HEK293T (cell line): ENCODE measurements at regions not wholly inside any gene's neighbourhood (a gene's known extent, or its start where the extent isn't known, plus 50 kb on each side); places are given as distances from the start of the nearest gene placed in this dataset.
"Not testable (repeated sequence)": the region's sequence is repeated elsewhere in the genome, so short reads cannot be mapped to it uniquely, and the experiment has no call there.

Experiments
- CTCF ChIA-PET: fragments of 350-600 bp; formaldehyde crosslinking; extraction: SDS; loops from one replicate; lab custom pipeline; 2021; ENCODE audit warnings: antibody characterized with exemption, inconsistent platforms; lab: Yijun Ruan, JAX
- POLR2A ChIA-PET: fragments of 350-600 bp; formaldehyde crosslinking; extraction: SDS; loops from one replicate; lab custom pipeline; 2020; ENCODE audit warnings: antibody characterized with exemption, inconsistent platforms; lab: Yijun Ruan, JAX
- DNase-seq: peaks from one replicate; pipeline ENCODE4 v3.0.0; 2012; ENCODE audit warnings: mixed read lengths; ENCODE audit errors: extremely low spot score
- ARNT ChIP-seq: fragments of 450-650 bp; IDR thresholded peaks from 2 replicates; pipeline ENCODE4 v1.6.1; 2017; ENCODE audit warnings: mild to moderate bottlenecking
- BHLHE40 ChIP-seq: fragments of 450-650 bp; IDR thresholded peaks from 2 replicates; pipeline ENCODE4 v1.6.1; 2016; ENCODE audit warnings: mild to moderate bottlenecking, moderate library complexity, borderline replicate concordance
- CTBP1 ChIP-seq: fragments of 450-650 bp; IDR thresholded peaks from 2 replicates; pipeline ENCODE4 v1.6.1; 2016; ENCODE audit warnings: borderline replicate concordance
- ELF4 ChIP-seq: fragments of 450-650 bp; IDR thresholded peaks from 2 replicates; pipeline ENCODE4 v1.6.1; 2017; ENCODE audit warnings: antibody characterized with exemption
- FOXA1 ChIP-seq: fragments of 450-650 bp; IDR thresholded peaks from 2 replicates; pipeline ENCODE4 v1.6.1; 2016; ENCODE audit warnings: mild to moderate bottlenecking
- FOXK2 ChIP-seq: fragments of 450-650 bp; IDR thresholded peaks from 2 replicates; pipeline ENCODE4 v1.6.1; 2016; ENCODE audit warnings: mild to moderate bottlenecking
- FOXM1 ChIP-seq: fragments of 450-650 bp; IDR thresholded peaks from 2 replicates; pipeline ENCODE4 v1.6.1; 2017; ENCODE audit warnings: mild to moderate bottlenecking, borderline replicate concordance
- HDGF ChIP-seq: fragments of 450-650 bp; IDR thresholded peaks from 2 replicates; pipeline ENCODE4 v1.6.1; 2017; ENCODE audit warnings: antibody characterized with exemption, borderline replicate concordance
- L3MBTL2 ChIP-seq: fragments of 450-650 bp; conservative IDR thresholded peaks from 2 replicates; pipeline ENCODE4 v1.6.1; 2016; ENCODE audit warnings: mild to moderate bottlenecking
- LEF1 ChIP-seq: fragments of 450-650 bp; IDR thresholded peaks from 2 replicates; pipeline ENCODE4 v1.6.1; 2017; ENCODE audit warnings: mild to moderate bottlenecking, borderline replicate concordance
- NFRKB ChIP-seq: fragments of 450-650 bp; IDR thresholded peaks from 2 replicates; pipeline ENCODE4 v1.6.1; 2016; ENCODE audit warnings: mild to moderate bottlenecking, moderate library complexity
- SP1 ChIP-seq: fragments of 450-650 bp; IDR thresholded peaks from 2 replicates; pipeline ENCODE4 v1.6.1; 2017
- SUZ12 ChIP-seq: fragments of 450-650 bp; IDR thresholded peaks from 2 replicates; pipeline ENCODE4 v1.6.1; 2016; ENCODE audit warnings: mild to moderate bottlenecking
- TARDBP ChIP-seq: fragments of 450-650 bp; IDR thresholded peaks from 2 replicates; pipeline ENCODE4 v1.6.1; 2016
- ZNF384 ChIP-seq: fragments of 450-650 bp; IDR thresholded peaks from 2 replicates; pipeline ENCODE4 v1.6.1; 2016
- TF ChIP-seq, protein P1 (sequence below): fragments of 450-650 bp; IDR thresholded peaks from 2 replicates; pipeline ENCODE4 v1.6.1; 2016

DNA sequence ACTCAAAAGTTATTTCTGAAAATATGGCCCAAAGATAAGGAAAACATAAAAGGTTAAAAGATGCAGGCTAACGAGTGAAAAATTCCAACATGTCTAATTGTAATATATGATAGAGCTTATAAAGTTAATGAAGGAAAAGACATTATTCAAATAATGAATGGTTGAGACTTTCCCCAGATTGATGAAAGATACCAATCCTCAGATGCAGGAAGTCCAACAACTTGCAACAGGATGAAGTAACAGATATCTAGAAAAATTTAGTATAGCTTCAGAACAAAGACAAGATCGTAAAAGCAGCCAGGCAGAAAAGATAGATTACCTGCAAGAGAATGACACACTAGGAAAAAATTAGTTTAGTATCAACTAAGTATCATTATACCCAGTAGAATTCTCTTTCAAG is 546.4 kb upstream of the PPP2R3A start:
- DNase-seq, result no peak
- ChIA-PET CTCF (no interaction called here), POLR2A (no interaction called here)
- TF ChIP-seq, protein P1, sequence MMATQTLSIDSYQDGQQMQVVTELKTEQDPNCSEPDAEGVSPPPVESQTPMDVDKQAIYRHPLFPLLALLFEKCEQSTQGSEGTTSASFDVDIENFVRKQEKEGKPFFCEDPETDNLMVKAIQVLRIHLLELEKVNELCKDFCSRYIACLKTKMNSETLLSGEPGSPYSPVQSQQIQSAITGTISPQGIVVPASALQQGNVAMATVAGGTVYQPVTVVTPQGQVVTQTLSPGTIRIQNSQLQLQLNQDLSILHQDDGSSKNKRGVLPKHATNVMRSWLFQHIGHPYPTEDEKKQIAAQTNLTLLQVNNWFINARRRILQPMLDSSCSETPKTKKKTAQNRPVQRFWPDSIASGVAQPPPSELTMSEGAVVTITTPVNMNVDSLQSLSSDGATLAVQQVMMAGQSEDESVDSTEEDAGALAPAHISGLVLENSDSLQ, result no peak
- TF ChIP-seq TARDBP, result no peak
- TF ChIP-seq ZNF384, result no peak
- TF ChIP-seq ARNT, result no peak

DNA sequence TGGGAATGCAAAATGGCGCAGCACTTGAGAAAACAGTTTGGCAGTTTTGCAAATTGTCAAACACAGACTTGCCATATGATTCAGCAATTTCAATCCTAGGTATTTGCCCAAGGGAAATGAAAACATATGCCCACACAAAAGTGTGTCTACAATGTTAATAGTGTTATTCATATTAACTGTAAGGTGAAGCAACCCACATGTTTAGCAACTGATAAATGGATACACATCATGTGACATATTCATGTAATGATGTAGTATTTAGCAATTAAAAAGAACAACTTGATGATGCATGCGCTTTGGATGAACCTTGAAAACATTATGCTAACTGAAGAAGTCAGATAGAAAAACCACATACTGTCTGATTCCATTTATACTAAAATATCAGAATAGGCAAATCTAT is 539.0 kb upstream of the PPP2R3A start:
- POLR2A ChIA-PET, result no interaction called here
- no peak for DNase-seq
- CTCF ChIA-PET, result no interaction called here
- no peak for TF ChIP-seq ZNF384
- TF ChIP-seq NFRKB, result no peak
- no peak for TF ChIP-seq LEF1
- TF ChIP-seq FOXM1, result no peak
- TF ChIP-seq SP1, result no peak
- TF ChIP-seq ARNT, result no peak
- no peak for TF ChIP-seq FOXA1
- no peak for TF ChIP-seq BHLHE40
- no peak for TF ChIP-seq L3MBTL2
- TF ChIP-seq HDGF, result no peak
- no peak for TF ChIP-seq TARDBP
- no peak for TF ChIP-seq CTBP1
- no peak for TF ChIP-seq FOXK2
- TF ChIP-seq, protein P1, result no peak
- TF ChIP-seq SUZ12, result no peak
- no peak for TF ChIP-seq ELF4

DNA sequence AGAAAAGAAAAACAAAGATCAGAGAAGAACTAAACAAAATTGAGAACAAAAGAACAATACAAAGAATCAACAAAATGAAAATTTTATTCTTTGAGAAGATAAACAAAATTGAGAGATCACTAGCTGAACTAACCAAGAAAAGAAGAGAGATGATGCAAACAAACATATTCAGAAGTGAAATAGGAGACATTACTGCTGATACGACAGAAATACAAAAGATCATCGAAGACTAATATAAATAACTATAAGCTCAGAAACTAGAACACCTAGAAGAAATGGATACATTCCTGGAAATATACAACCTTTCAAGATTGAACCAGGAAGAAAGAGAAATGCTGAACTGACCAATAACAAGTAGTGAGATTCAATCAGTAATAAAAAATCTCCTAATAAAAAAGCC is 533.1 kb upstream of the PPP2R3A start:
- DNase-seq, result no peak
- TF ChIP-seq FOXM1, result no peak
- no peak for TF ChIP-seq ARNT
- no peak for TF ChIP-seq HDGF
- POLR2A ChIA-PET, result no interaction called here
- CTCF ChIA-PET, result no interaction called here

DNA sequence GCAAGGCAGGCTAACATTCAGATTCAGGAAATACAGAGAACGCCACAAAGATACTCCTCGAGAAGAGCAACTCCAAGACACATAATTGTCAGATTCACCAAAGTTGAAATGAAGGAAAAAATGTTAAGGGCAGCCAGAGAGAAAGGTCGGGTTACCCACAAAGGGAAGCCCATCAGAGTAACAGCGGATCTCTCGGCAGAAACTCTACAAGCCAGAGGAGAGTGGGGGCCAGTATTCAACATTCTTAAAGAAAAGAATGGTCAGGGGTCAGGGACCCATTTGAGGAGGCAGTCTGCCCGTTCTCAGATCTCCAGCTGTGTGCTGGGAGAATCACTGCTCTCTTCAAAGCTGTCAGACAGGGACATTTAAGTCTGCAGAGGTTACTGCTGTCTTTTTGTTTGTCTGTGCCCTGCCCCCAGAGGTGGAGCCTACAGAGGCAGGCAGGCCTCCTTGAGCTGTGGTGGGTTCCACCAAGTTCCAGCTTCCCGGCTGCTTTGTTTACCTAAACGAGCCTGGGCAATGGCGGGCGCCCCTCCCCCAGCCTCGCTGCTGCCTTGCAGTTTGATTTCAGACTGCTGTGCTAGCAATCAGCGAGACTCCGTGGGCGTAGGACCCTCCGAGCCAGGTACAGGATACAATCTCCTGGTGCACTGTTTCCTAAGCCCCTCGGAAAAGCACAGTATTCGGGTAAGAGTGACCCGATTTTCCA is 526.5 kb upstream of the PPP2R3A start:
- CTCF ChIA-PET, POLR2A ChIA-PET, DNase-seq: not testable (repeated sequence)

DNA sequence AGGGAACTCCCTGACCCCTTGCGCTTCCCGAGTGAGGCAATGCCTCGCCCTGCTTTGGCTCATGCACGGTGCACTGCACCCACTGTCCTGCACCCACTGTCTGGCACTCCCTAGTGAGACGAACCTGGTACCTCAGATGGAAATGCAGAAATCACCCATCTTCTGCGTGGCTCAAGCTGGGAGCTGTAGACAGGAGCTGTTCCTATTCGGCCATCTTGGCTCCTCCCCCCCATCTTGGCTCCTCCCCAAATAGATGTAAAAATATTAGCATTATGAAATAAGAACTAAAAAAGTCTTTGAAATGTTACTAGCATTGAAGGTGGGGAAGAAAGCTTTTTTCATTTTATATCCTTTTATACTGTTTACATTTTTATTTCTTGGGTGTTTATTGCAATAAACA is 525.9 kb upstream of the PPP2R3A start:
- POLR2A ChIA-PET, DNase-seq: not testable (repeated sequence)
- CTCF ChIA-PET, result interaction anchor here (1.1 kb wide), 1 partner anchor 645 kb away, joined by 3 read pairs; no protein-coding TSS in a partner anchor

DNA sequence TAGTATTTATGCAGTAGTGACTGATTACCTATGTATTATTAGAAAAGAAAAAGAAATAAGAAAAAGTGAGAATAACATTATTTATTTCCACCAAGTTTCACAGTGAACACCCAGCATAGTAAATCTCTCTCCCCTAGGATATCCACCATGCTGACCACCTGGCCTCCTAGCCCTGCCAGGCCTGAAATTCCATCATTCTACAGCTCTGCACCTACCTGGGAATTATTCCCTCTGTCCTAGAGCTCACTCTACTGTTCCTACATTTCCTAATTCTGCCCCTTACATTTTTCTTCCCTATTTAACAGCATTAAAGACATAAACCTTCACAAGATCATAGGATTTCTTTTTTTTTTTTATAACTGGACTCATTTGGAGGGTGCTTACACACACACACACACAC is 525.3 kb upstream of the PPP2R3A start:
- no peak for DNase-seq
- POLR2A ChIA-PET, result no interaction called here
- TF ChIP-seq BHLHE40 (no peak), SUZ12 (no peak), FOXK2 (no peak)
- CTCF ChIA-PET, result interaction anchor here (1.1 kb wide), 1 partner anchor 646 kb away, joined by 3 read pairs; no protein-coding TSS in a partner anchor

DNA sequence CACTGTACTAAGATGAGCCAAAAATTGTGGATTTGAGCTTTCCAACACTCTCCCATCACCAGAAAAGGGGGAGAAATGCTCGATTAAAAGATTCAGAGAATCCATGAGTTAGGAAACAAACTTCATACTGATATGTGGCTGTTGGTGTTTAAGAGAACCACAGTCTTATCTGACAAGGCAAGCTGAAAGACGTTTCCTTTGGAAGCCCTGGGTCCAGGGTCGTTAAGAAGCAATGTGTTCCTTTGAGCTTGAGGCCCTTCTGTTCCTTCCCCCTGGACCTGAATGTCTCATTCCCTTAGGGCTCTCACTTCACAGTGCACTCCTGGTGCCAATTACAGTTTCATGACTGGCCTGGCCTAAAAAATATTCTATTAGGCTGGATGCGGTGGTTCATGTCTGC is 524.8 kb upstream of the PPP2R3A start:
- ChIA-PET POLR2A (no interaction called here), CTCF (interaction anchor here (1.1 kb wide), 1 partner anchor 646 kb away, joined by 3 read pairs; no protein-coding TSS in a partner anchor)
- no peak for DNase-seq
- TF ChIP-seq TARDBP (no peak), HDGF (no peak), ZNF384 (no peak), FOXA1 (no peak), ELF4 (no peak), CTBP1 (no peak), SUZ12 (no peak), LEF1 (no peak), SP1 (no peak), FOXK2 (no peak), FOXM1 (no peak), BHLHE40 (no peak), ARNT (no peak), L3MBTL2 (no peak), NFRKB (no peak)
- TF ChIP-seq, protein P1, result no peak
